ENCODE measurements at regions not wholly inside any gene's neighbourhood (a gene's known extent, or its start where the extent isn't known, plus 50 kb on each side); places are given as distances from the start of the nearest gene placed in this dataset.
A peak's percentile ranks its signal among the peaks of the same experiment; 100 is the strongest.
"Not testable (repeated sequence)": the region's sequence is repeated elsewhere in the genome, so short reads cannot be mapped to it uniquely, and the experiment has no call there.

GRCh38 chr11:133650082-133650481 lies 117.8 kb upstream of the OPCML start:
- no peak for ATAC-seq (replicated peaks in 6 of 8)
- in situ Hi-C loops (cut with MboI; ENCODE audit: low pct_unique_long_range_greater_than_20kb in 2 of 9, low sequenced_read_pairs in 9 of 9, unreplicated experiment in 9 of 9): no loop called here
- peaks cover 22 to 32% of the 10 kb centered on the region in 2 donors for H3K4me1 ChIP-seq (replicated peaks in 1 of 2)
- 0 to 80% (median 6%) methylated on average over 1 to 3 of the region's 4 CpGs; no CpG with 5 or more reads in 3 of the 10 experiments for WGBS, 10 experiments
- no peak overlapping the region for H3K27ac ChIP-seq
- no peak overlapping the region for H3K4me3 ChIP-seq

- in situ Hi-C loops (cut with MboI; ENCODE audit: low pct_unique_long_range_greater_than_20kb in 2 of 9, low sequenced_read_pairs in 9 of 9, unreplicated experiment in 9 of 9): no loop called here
- WGBS, 10 experiments: 37 to 85% (median 68%) methylated on average over 1 to 14 of the region's 16 CpGs; no CpG with 5 or more reads in 2 of the 10 experiments
- no peak overlapping the region for H3K4me3 ChIP-seq
- H3K4me1 ChIP-seq (replicated peaks in 1 of 2): peaks cover 15 to 24% of the 10 kb centered on the region in 2 donors
- ATAC-seq (replicated peaks in 6 of 8): peak in 5 of 8 experiments; percentile 63 to 100 (median 98)
- no peak overlapping the region for H3K27ac ChIP-seq
These were observed 116.7 kb upstream of the OPCML start for GRCh38 chr11:133649040-133649439.

DNA sequence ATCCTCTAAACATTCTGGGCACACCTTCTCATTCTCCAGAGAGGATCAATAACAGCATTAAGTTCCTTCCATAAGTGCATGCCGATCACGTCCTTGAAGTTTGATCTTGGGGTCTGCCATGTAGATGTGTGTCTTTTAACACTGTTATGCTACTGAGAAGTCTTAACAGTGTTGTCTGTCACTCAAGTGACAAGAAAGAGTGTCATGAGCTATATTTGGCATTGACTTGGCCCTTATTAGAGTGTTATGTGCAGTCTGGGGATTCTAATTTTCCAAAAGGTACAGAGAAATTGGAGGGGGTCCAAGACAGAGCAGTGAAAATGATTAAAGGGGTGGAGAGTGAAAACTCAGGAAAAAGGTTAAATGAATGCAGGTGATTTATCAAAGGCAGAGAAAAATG lies 107.1 kb upstream of the OPCML start:
- no peak overlapping the region for H3K27ac ChIP-seq
- ATAC-seq (replicated peaks in 6 of 8): no peak
- peaks cover 10 to 20% of the 10 kb centered on the region in 2 donors for H3K4me1 ChIP-seq (replicated peaks in 1 of 2)
- 85 to 90% methylated on average over 2 of the region's 2 CpGs; no CpG with 5 or more reads in 8 of the 10 experiments for WGBS, 10 experiments
- H3K4me3 ChIP-seq: no peak overlapping the region
- in situ Hi-C loops (cut with MboI; ENCODE audit: low pct_unique_long_range_greater_than_20kb in 2 of 9, low sequenced_read_pairs in 9 of 9, unreplicated experiment in 9 of 9): no loop called here

DNA sequence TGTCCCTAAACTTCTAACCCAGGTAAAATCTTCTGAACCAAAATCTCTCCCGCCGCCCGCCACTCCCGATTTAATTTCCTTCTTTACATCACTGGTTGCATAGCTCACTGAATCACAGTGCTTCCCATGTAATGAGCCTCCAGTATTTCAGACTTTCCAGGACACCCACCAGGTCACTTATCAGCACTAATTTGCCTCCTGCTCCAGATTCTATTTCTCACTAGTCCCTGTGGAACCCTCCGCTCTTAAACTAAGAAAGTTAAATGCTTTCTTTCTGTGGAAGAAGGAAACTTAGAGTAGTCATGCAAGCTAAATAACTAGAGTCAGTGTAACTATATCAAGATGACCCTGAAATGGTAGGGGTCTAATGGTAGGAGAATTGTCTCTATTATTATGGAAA lies 106.6 kb upstream of the OPCML start:
- ATAC-seq (replicated peaks in 6 of 8): no peak
- no peak overlapping the region for H3K4me3 ChIP-seq
- in situ Hi-C loops (cut with MboI; ENCODE audit: low pct_unique_long_range_greater_than_20kb in 2 of 9, low sequenced_read_pairs in 9 of 9, unreplicated experiment in 9 of 9): no loop called here
- WGBS, 10 experiments: 20 to 100% (median 97%) methylated on average over 1 to 5 of the region's 5 CpGs; no CpG with 5 or more reads in 2 of the 10 experiments
- peaks cover 10 to 20% of the 10 kb centered on the region in 2 donors for H3K4me1 ChIP-seq (replicated peaks in 1 of 2)
- no peak overlapping the region for H3K27ac ChIP-seq

DNA sequence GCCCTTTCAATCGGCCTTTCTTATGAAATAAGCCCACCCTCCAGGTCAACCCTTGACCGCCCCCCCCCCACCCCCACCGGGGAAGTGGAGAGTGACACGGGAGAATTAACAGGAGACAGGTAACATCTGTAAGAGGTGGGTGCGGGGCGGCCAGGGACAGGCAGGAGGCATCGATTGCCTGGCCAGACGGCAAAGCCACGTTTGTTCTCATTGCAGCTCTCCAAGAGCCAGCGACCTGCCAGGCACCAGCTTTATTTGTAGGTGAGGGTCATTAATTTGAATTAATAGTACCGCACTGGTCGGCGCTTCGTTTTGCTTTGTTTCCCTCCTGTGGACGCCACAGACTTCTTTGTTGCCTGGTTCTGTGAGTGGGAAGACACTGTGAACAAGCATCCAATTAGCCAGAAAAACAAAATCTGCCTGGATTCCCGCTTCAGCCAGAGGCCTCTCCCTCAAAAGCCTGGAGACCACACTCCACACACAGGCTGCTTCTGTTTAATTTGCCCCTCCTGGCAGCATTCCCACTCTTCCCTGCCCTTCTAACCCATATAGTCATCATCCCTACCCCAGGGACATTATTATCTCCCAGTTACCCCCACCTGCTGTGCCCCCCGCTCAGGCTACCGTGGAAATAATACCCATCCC lies 104.5 kb upstream of the OPCML start:
- ATAC-seq (replicated peaks in 6 of 8): peak in 2 of 8 experiments; percentile 10 to 11
- in situ Hi-C loops (cut with MboI; ENCODE audit: low pct_unique_long_range_greater_than_20kb in 2 of 9, low sequenced_read_pairs in 9 of 9, unreplicated experiment in 9 of 9): no loop called here
- 0 to 73% (median 36%) methylated on average over 1 to 6 of the region's 18 CpGs; no CpG with 5 or more reads in 6 of the 10 experiments for WGBS, 10 experiments

GRCh38 chr11:133635244-133635739 lies 103.0 kb upstream of the OPCML start:
- WGBS, 10 experiments: 0 to 92% (median 47%) methylated on average over 1 to 3 of the region's 3 CpGs; no CpG with 5 or more reads in 2 of the 10 experiments
- H3K4me1 ChIP-seq (replicated peaks in 1 of 2): peaks cover 10 to 20% of the 10 kb centered on the region in 2 donors
- peak in 3 of 8 experiments; percentile 50 to 93 (median 73) for ATAC-seq (replicated peaks in 6 of 8)
- in situ Hi-C loops (cut with MboI; ENCODE audit: low pct_unique_long_range_greater_than_20kb in 2 of 9, low sequenced_read_pairs in 9 of 9, unreplicated experiment in 9 of 9): no loop called here
- H3K4me3 ChIP-seq: no peak overlapping the region
- no peak overlapping the region for H3K27ac ChIP-seq

More for the DNA sequence above, 104.5 kb upstream of the OPCML start:
- Histone ChIP-seq H3K27ac (no peak overlapping the region), H3K4me3 (no peak overlapping the region), H3K4me1 (replicated peaks in 1 of 2) (peaks cover 10 to 20% of the 10 kb centered on the region in 2 donors)

- H3K27ac ChIP-seq; ATAC-seq (replicated peaks in 6 of 8); in situ Hi-C loops (cut with MboI; ENCODE audit: low pct_unique_long_range_greater_than_20kb in 2 of 9, low sequenced_read_pairs in 9 of 9, unreplicated experiment in 9 of 9); H3K4me3 ChIP-seq; H3K4me1 ChIP-seq (replicated peaks in 1 of 2): not testable (repeated sequence)
- WGBS, 10 experiments: 0 to 100% (median 67%) methylated on average over 1 to 3 of the region's 11 CpGs; no CpG with 5 or more reads in 3 of the 10 experiments
These were observed 96.1 kb upstream of the OPCML start for GRCh38 chr11:133628371-133628770.

DNA sequence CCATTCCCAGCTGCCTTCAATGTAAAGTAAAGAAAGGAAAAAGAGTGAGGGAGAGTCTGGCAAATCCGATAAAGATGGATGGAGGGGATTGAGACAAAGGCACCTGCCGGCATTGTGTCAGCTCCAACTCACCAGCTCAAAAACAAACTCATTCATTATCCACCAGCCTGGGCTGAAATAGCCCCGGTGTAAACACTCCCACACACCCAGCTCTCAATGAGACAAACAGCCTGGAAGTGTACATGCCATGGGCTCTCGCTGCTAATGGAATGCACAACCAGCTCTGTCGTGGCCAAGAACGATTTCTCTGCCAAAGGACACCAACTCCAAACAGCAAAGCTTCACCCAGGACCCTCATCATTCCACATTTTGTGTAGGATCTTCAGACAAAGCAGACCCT lies 89.3 kb upstream of the OPCML start:
- 0 to 41% (median 17%) methylated on average over 1 to 5 of the region's 6 CpGs; no CpG with 5 or more reads in 4 of the 10 experiments for WGBS, 10 experiments
- Histone ChIP-seq H3K4me3 (no peak overlapping the region), H3K4me1 (replicated peaks in 1 of 2) (peaks cover 2 to 12% of the 10 kb centered on the region in 2 donors), H3K27ac (no peak overlapping the region)
- in situ Hi-C loops (cut with MboI; ENCODE audit: low pct_unique_long_range_greater_than_20kb in 2 of 9, low sequenced_read_pairs in 9 of 9, unreplicated experiment in 9 of 9): no loop called here
- ATAC-seq (replicated peaks in 6 of 8): peak in 5 of 8 experiments; percentile 51 to 89 (median 58)

- peak in 2 of 8 experiments; percentile 36 to 87 for ATAC-seq (replicated peaks in 6 of 8)
- H3K4me3 ChIP-seq: no peak overlapping the region
- peaks cover 2 to 12% of the 10 kb centered on the region in 2 donors for H3K4me1 ChIP-seq (replicated peaks in 1 of 2)
- WGBS, 10 experiments: 0 to 100% (median 77%) methylated on average over 1 to 2 of the region's 2 CpGs; no CpG with 5 or more reads in 2 of the 10 experiments
- no peak overlapping the region for H3K27ac ChIP-seq
- in situ Hi-C loops (cut with MboI; ENCODE audit: low pct_unique_long_range_greater_than_20kb in 2 of 9, low sequenced_read_pairs in 9 of 9, unreplicated experiment in 9 of 9): no loop called here
These were observed 87.7 kb upstream of the OPCML start for GRCh38 chr11:133619973-133620372.

GRCh38 chr11:133619397-133619796 lies 87.1 kb upstream of the OPCML start:
- in situ Hi-C loops (cut with MboI; ENCODE audit: low pct_unique_long_range_greater_than_20kb in 2 of 9, low sequenced_read_pairs in 9 of 9, unreplicated experiment in 9 of 9): no loop called here
- peak in 2 of 8 experiments; percentile 31 to 65 for ATAC-seq (replicated peaks in 6 of 8)
- 0 to 100% (median 100%) methylated on average over 1 to 2 of the region's 2 CpGs; no CpG with 5 or more reads in 4 of the 10 experiments for WGBS, 10 experiments

GRCh38 chr11:133618544-133618943 lies 86.2 kb upstream of the OPCML start:
- peak in 3 of 8 experiments; percentile 39 to 62 (median 60) for ATAC-seq (replicated peaks in 6 of 8)
- Histone ChIP-seq H3K27ac (no peak overlapping the region), H3K4me3 (no peak overlapping the region), H3K4me1 (replicated peaks in 1 of 2) (peaks cover 2 to 12% of the 10 kb centered on the region in 2 donors)
- in situ Hi-C loops (cut with MboI; ENCODE audit: low pct_unique_long_range_greater_than_20kb in 2 of 9, low sequenced_read_pairs in 9 of 9, unreplicated experiment in 9 of 9): no loop called here
- 0 to 100% (median 88%) methylated on average over 1 to 5 of the region's 9 CpGs; no CpG with 5 or more reads in 3 of the 10 experiments for WGBS, 10 experiments

More at GRCh38 chr11:133619397-133619796, 87.1 kb upstream of the OPCML start:
- H3K4me3 ChIP-seq: no peak overlapping the region
- no peak overlapping the region for H3K27ac ChIP-seq
- peaks cover 2 to 12% of the 10 kb centered on the region in 2 donors for H3K4me1 ChIP-seq (replicated peaks in 1 of 2)

- in situ Hi-C loops (cut with MboI; ENCODE audit: low pct_unique_long_range_greater_than_20kb in 2 of 9, low sequenced_read_pairs in 9 of 9, unreplicated experiment in 9 of 9): no loop called here
- H3K4me1 ChIP-seq (replicated peaks in 1 of 2): no peaks in the 10 kb centered on the region
- ATAC-seq (replicated peaks in 6 of 8): no peak
- WGBS, 10 experiments: 0 to 69% (median 55%) methylated on average over 1 to 2 of the region's 2 CpGs; no CpG with 5 or more reads in 2 of the 10 experiments
- H3K27ac ChIP-seq: no peak overlapping the region
- H3K4me3 ChIP-seq: no peak overlapping the region
These were observed 76.2 kb upstream of the OPCML start for GRCh38 chr11:133608496-133608895.

- H3K27ac ChIP-seq: no peak overlapping the region
- ATAC-seq (replicated peaks in 6 of 8): no peak
- no peaks in the 10 kb centered on the region for H3K4me1 ChIP-seq (replicated peaks in 1 of 2)
- no peak overlapping the region for H3K4me3 ChIP-seq
- in situ Hi-C loops (cut with MboI; ENCODE audit: low pct_unique_long_range_greater_than_20kb in 2 of 9, low sequenced_read_pairs in 9 of 9, unreplicated experiment in 9 of 9): no loop called here
- WGBS, 10 experiments: 0 to 100% (median 71%) methylated on average over 1 to 3 of the region's 3 CpGs; no CpG with 5 or more reads in 3 of the 10 experiments
These were observed 73.8 kb upstream of the OPCML start for GRCh38 chr11:133606124-133606523.

All from motor neuron (in vitro differentiated cells).